Thyroid gland (tissue), 4 donors: ENCODE measurements at regions not wholly inside any gene's neighbourhood (a gene's known extent, or its start where the extent isn't known, plus 50 kb on each side); places are given as distances from the start of the nearest gene placed in this dataset.

Experiments used
- DNase-seq, 2 donors: peaks; one replicate each; pipeline ENCODE4 v3.0.0-alpha.2; 2019
- H3K27ac ChIP-seq, 3 donors: fragments of 200-600 bp; sonication (generic); 1 replicate in 2 of 3; 2 replicates in 1 of 3; pipeline ENCODE4 v1.5.1; 2016 to 2019; ENCODE audit warnings: mild to moderate bottlenecking in 1 of 3, moderate library complexity in 1 of 3
- H3K27me3 ChIP-seq: fragments of 200-600 bp; sonication (generic); one replicate; pipeline ENCODE4 v1.5.1; 2019
- H3K36me3 ChIP-seq, 2 donors: fragments of 200-600 bp; sonication (generic); one replicate each; pipeline ENCODE4 v1.5.1; 2016 to 2019
- H3K4me1 ChIP-seq, 2 donors: fragments of 200-600 bp; sonication (generic); one replicate each; pipeline ENCODE4 v1.5.1; 2017 to 2019
- H3K4me3 ChIP-seq, 3 donors: fragments of 200-600 bp; sonication (generic); replicated peaks in 1 of 3; 1 replicate in 2 of 3; 2 replicates in 1 of 3; pipeline ENCODE4 v1.5.1; 2016; ENCODE audit warnings: mild to moderate bottlenecking in 1 of 3
- H3K9me3 ChIP-seq: fragments of 200-600 bp; sonication (generic); one replicate; pipeline ENCODE4 v1.5.1; 2017
- POLR2A ChIP-seq, 2 donors: fragments of 450-650 bp; IDR thresholded peaks; one replicate each; pipeline ENCODE4 v1.6.1; 2017; ENCODE audit warnings: antibody characterized with exemption in 2 of 2, mild to moderate bottlenecking in 2 of 2, moderate library complexity in 1 of 2
- WGBS, 2 donors: methylation state at CpG; one replicate each; pipeline ENCODE4 v1.1.5; 2017; 5-methylcytosine and 5-hydroxymethylcytosine counted together
- intact Hi-C: fragments of 100-400 bp; cut with DNase I; formaldehyde crosslinking; loops from one replicate; pipeline ENCODE4 v1.15.1; 2023
- TF ChIP-seq, protein P1 (sequence below), 6 experiments: fragments of 200-600 bp in 3 of 6; fragments of 450-650 bp in 3 of 6; sonication (generic) in 3 of 6; IDR thresholded peaks; one replicate each; pipeline ENCODE4 v1.5.1; 2016 to 2019; ENCODE audit warnings: antibody characterized with exemption in 6 of 6, mild to moderate bottlenecking in 2 of 6, inconsistent platforms in 1 of 6, moderate library complexity in 1 of 6

DNA sequence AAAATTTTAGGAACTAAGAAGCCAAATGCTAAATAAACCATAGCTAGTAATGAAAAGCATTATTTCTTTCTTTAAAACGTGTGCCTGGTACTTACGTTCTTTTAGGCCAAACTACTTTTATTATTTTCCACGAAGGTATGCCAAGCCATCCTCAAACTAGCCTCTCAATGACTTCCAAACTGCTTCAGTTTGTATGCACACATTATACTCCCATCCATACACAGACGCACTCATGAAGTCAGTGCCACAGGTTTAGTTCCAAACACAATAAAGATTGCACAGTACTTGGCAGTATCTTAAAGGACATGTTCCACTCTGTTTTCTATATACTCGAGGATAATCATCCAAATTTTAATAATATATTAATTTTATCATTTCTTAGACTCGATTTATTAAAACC lies 609.2 kb upstream of the ZNF385D start:
- Histone ChIP-seq H3K9me3 (no peaks in the 10 kb centered on the region), H3K4me1 (no peaks in the 10 kb centered on the region), H3K27me3 (no peaks in the 10 kb centered on the region), H3K27ac (no peak overlapping the region), H3K36me3 (no peaks in the 10 kb centered on the region), H3K4me3 (no peak overlapping the region)
- DNase-seq = no peak
- 69 to 77% methylated on average over 6 of the region's 6 CpGs for WGBS, 2 donors
- TF ChIP-seq, protein P1, sequence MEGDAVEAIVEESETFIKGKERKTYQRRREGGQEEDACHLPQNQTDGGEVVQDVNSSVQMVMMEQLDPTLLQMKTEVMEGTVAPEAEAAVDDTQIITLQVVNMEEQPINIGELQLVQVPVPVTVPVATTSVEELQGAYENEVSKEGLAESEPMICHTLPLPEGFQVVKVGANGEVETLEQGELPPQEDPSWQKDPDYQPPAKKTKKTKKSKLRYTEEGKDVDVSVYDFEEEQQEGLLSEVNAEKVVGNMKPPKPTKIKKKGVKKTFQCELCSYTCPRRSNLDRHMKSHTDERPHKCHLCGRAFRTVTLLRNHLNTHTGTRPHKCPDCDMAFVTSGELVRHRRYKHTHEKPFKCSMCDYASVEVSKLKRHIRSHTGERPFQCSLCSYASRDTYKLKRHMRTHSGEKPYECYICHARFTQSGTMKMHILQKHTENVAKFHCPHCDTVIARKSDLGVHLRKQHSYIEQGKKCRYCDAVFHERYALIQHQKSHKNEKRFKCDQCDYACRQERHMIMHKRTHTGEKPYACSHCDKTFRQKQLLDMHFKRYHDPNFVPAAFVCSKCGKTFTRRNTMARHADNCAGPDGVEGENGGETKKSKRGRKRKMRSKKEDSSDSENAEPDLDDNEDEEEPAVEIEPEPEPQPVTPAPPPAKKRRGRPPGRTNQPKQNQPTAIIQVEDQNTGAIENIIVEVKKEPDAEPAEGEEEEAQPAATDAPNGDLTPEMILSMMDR (IDR thresholded peaks at IDR 0.05) = no peak
- no peak for TF ChIP-seq POLR2A (IDR thresholded peaks at IDR 0.05)
- intact Hi-C loops = no loop called here

DNA sequence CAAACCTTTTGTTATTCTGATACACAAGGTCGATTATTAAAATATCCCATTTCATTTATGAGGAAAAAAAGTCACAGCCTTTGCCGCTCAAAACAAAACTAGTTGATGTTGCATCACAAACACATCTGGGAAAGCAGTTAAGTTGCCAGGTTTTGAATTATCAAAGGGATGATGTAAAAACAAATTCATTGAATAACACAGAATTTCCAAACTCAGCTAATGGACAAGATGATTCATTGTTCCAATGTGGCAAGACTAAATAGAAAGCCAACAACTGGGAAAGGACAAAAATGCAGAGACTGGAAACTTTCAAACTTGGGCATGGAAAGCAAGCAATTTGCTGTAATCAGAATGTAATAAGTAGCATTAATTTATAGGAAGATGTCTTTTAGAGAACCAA lies 610.0 kb upstream of the ZNF385D start:
- no peaks in the 10 kb centered on the region for H3K36me3 ChIP-seq
- TF ChIP-seq, protein P1 (IDR thresholded peaks at IDR 0.05) = no peak
- no peak for TF ChIP-seq POLR2A (IDR thresholded peaks at IDR 0.05)
- no peaks in the 10 kb centered on the region for H3K27me3 ChIP-seq
- intact Hi-C loops = no loop called here
- no peaks in the 10 kb centered on the region for H3K9me3 ChIP-seq
- H3K4me3 ChIP-seq = no peak overlapping the region
- no peak overlapping the region for H3K27ac ChIP-seq
- DNase-seq = no peak
- H3K4me1 ChIP-seq = no peaks in the 10 kb centered on the region
- 63 to 80% methylated on average over 2 of the region's 2 CpGs for WGBS, 2 donors

DNA sequence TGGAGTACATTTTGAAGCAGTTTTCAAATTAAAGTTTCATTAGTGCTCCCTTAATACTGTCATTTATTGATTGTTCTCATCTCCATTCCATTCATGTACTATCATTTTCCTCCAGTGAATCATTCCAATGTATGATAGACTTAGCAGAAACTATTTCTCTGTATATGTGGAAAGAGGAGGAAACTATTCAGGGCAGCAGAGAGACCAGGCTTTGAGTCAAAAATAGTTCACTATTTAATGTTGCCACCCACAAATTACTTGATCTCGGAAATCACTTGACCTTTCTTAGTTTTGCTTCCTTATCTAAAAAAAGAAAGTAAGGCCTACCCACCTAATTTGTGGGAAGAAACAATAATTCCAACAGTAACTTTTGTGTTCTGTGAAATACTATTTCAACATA lies 610.5 kb upstream of the ZNF385D start:
- TF ChIP-seq, protein P1 (IDR thresholded peaks at IDR 0.05) = no peak
- no peak for DNase-seq
- WGBS, 2 donors = 60 to 69% methylated on average over 1 of the region's 1 CpG
- Histone ChIP-seq H3K9me3 (no peaks in the 10 kb centered on the region), H3K27ac (no peak overlapping the region), H3K4me3 (no peak overlapping the region), H3K4me1 (no peaks in the 10 kb centered on the region), H3K36me3 (no peaks in the 10 kb centered on the region), H3K27me3 (no peaks in the 10 kb centered on the region)
- intact Hi-C loops = no loop called here

DNA sequence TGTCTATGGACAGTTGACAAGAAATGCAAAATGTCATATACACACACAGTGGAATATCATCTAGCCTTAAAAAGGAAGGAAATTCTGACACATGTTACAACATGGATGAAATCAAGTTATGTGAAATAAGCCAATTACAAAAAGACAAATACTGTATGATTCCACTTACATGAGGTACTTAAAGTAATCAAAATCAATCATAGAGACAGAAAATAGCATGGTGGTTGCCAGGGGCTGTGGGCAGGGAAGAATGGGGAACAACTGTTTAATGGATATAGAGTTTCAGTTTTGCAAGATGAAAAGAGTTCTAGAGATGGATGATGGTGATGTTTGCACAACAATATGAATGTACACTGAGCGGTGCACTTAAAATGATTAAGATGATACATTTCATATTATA lies 613.8 kb upstream of the ZNF385D start:
- Histone ChIP-seq H3K9me3 (no peaks in the 10 kb centered on the region), H3K27ac (no peak overlapping the region), H3K4me3 (no peak overlapping the region), H3K36me3 (no peaks in the 10 kb centered on the region), H3K4me1 (no peaks in the 10 kb centered on the region), H3K27me3 (no peaks in the 10 kb centered on the region)
- TF ChIP-seq POLR2A (IDR thresholded peaks at IDR 0.05) = no peak
- TF ChIP-seq, protein P1 (IDR thresholded peaks at IDR 0.05) = no peak
- WGBS, 2 donors = 95 to 96% methylated on average over 1 of the region's 1 CpG
- DNase-seq = no peak
- intact Hi-C loops = no loop called here

DNA sequence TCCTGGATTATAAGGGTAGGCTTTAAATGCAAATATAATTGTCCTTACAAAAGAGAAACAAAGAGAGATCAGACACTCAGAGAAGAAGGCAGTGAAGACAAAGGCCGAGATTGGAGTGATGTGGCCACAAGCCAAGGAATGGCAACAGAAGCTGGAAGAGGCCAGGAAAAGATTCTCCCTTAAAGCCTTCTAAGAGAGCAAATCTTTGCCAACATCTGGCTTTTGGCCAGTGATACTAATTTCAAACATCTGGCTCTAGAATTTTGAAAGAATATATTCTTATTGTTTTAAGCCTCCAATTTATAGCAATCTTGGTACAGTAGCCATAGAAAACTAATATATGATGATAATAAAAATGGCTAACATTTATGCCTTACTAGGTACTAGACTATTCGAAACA lies 615.8 kb upstream of the ZNF385D start:
- no peaks in the 10 kb centered on the region for H3K27me3 ChIP-seq
- no peaks in the 10 kb centered on the region for H3K9me3 ChIP-seq
- no peak overlapping the region for H3K4me3 ChIP-seq
- intact Hi-C loops = no loop called here
- H3K4me1 ChIP-seq = no peaks in the 10 kb centered on the region
- TF ChIP-seq, protein P1 (IDR thresholded peaks at IDR 0.05) = no peak
- TF ChIP-seq POLR2A (IDR thresholded peaks at IDR 0.05) = no peak
- H3K27ac ChIP-seq = no peak overlapping the region
- H3K36me3 ChIP-seq = no peaks in the 10 kb centered on the region
- WGBS, 2 donors = 31 to 55% methylated on average over 2 of the region's 2 CpGs
- DNase-seq = no peak
